NCI-H1694 (cell line): ENCODE measurements at regions not wholly inside any gene's neighbourhood (a gene's known extent, or its start where the extent isn't known, plus 50 kb on each side); places are given as distances from the start of the nearest gene placed in this dataset.

Experiments
- DNase-seq: peaks from one replicate; lab custom pipeline; 2025; lab: John Stamatoyannopoulos, UW

DNA sequence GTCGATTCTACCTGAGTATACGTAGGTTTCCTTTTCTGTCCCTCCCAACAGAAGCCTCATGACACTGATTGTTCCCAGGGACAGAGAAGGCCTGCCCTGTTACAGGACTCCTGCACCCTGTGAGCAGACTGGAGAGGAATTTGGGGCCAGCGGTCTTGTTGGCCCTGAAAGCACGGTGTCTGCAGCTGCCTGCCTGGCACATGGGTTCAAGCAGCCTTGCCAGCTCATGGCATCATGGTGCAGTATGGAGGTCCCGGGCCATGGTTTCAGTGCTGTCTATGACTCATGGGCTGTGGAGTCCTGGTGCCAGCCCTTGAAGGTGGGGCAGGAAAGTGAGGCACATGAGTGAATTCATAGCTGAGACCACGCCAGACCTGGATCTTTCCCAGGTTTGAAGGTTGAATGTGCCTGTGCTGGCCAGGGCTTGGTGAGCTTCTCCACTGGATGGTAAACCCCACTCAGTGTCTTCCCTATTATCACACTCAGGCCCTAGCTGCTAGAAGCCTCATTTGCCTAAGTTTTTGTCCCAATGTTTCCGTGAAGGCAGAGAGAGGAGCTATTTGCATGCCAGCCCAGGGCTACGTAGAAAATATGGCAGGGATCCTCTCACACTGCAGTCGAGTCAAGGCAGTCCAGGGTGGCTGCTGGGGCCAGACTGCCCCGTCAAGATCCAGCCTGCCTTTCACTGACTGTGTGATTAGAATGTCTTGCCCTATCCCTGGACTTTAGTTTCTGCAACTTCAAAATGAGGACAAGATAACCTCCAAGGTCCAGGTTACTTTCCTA lies 277.2 kb upstream of the CCL2 start:
- DNase-seq, result no peak

DNA sequence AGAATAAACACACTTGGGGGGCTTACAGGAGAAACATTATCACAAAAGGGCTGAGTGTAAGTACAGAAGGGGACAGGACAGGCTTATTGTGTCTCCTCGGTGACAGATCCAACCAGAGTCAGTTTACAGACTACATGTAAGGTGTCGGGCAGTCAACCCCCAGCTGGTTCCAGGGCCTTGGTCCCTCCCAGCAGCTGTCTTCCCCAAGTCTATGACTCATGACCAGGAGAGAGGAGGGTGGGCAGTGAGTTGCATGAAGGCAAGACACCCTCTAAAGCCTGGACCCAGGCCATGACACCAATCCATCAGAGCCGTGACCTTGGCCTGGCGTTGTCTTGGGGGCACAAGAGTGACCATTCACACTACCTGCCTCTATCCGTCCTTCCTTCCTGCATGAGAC lies 276.2 kb upstream of the CCL2 start:
- DNase-seq, result no peak

DNA sequence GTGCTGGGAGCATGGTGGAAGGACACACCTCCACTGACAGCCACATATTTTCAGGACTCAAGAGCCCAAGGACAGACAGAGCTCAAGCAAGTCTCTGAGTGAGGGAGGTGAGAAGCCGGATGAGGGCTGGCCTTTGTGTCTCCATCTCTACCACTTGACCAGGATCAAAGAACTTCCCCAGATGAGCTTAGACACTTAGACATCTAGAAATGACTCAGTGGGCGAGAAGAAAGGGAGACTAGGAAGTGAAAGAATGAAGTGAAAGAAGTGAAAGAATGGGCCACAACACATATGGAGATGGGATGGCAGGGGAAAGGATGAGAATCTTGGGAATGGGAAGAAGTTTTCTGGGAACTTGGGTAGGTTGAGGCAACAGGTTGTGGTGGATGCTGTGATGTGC lies 274.9 kb upstream of the CCL2 start:
- DNase-seq, result no peak

DNA sequence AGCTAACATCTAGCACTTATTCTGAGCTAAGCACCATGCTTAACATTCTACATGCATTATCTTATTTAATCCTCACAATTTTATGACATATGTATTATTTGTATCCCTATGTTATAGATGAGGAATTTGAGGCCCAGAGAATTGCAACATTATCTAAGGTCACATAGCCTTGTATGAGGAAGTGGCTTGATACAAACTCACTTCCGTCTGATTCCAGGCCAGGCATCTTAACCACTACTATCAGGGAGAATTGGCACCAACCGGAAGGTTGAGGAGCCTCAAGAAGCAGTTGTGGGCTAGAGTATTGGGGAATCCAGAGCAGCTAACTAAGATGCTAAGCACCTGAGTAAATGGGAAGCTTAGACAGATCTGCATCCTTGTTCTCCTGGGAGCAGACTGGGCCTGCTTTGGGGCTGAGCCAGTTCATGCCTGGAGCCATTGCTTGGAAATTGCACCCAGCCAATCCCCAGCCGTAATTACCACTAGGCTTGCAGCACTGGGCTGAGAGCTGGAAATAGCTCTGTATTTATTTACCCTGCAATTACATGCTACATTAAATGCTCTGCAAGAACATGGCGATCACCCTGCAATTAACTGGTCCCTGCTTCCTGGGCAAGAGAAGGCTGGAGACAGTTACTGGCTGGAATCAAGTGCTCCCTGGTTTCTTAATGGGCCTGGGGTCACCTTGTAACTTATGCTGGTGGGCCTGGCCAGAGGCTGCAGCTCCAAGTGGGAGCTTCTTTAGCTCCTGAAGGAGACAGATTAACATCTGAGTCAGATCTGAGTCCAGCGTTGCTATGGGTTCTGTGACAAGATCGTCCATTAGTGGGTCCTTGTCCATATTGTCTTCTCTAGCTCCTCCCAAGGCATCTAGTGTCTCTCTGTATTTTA lies 273.1 kb upstream of the CCL2 start:
- DNase-seq, result peak; percentile 89

DNA sequence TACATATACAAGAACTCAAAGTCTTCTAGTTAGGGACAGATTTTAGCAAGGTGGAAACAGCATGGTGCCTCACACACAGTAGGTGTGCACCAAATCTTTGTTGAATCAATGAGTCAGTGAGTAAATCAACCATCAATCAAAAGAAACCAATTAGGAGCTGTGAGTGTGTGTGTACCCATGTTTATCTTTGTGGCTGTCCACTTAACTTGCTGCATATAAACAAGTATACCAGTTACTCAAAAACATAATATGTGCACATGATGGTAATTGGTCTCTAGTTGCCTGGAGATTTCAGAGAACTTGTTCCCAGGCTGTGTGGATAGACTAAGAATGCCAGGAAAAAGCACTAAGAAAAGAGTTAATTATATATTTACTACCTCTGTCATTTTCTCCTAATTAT lies 272.2 kb upstream of the CCL2 start:
- no peak for DNase-seq

DNA sequence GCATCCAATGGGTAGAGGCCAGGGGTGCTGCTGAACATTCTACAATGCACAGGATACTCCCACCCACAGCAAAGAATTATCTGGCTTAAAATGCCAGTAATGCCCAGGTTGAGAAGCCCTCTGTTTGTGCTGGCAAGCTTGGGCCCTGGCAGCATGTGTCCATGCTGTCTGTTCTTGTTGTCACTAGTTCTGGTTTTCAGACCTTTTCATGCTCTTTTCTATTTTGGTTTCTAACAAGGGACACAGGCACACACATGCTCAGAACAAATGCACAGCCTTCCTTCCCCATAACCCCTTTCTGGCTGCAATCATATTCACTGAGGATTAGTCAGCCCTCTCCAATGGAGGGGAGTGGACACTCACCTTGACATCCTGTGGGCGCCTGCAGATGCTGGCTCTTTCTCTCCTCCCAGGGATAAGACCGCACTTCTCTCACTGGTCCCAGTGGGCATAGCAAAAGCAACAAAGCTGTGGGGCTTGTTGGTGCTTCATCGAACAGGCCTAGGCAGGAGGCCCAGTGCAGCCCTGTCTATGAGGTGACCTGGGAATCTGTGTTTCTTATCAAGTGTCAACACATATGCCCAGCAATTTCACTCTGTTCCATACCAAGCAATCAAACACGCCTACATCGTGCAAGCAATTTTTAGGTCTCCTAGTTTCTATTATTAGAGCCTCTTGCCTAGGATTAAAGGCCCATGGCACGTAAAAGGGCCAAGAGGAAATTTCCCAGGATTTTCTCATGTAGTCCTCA lies 271.1 kb upstream of the CCL2 start:
- peak; percentile 50 for DNase-seq

DNA sequence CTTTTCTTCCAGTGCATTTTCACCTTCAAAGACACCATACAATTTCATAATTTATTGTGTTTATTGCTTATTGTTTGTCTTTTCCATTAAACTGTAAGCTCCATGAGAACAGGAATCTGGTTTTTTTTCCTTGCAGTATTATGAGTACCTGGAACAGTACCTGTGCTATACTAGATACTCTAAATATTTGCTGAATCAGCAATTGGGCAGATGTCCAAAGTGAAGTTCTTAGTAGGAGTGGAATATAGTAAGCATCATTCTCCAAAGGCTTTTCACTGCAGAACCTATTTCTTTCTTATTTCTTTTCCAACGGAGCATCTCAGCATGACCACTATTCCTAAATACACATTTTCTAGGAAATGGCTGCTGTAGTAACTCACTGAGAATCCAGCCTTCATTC lies 269.0 kb upstream of the CCL2 start:
- DNase-seq, result no peak

DNA sequence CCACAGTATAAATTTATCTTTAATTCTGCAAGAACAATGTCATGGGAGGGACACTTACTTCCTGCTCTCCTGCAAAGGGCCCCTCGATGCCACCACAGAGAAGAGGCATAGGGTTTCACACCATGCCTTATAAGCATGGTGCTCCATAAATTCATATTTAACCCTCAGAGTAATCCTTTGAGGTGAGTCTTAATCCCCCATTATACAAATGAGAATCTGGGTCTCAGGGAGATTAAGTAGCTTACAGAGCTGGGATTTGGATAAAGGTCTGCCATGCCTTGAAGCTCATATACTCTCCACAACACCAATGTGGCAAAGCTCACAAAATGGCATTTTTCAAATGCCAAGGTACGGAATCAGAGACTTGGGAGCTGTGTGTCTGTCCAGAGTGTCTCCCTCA lies 268.5 kb upstream of the CCL2 start:
- no peak for DNase-seq

DNA sequence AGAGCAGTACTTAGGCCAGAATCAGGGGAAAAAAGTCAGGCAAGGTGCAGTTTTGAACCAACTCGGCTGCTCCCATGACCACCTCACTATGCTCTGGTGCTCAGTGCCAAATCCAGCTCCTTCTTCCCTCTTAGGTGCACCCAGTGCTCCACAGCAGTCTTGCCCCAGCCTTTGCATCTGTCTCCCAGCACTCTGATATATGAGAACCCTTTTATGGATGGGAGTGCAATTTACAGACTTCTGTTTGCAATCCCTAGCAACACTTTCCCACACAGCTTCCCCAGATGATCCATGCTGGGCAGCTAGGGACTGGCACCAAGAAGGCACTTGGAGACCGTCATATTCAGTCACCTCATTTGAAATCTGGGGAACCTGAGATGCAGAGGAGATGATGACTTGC lies 267.9 kb upstream of the CCL2 start:
- DNase-seq, result no peak

DNA sequence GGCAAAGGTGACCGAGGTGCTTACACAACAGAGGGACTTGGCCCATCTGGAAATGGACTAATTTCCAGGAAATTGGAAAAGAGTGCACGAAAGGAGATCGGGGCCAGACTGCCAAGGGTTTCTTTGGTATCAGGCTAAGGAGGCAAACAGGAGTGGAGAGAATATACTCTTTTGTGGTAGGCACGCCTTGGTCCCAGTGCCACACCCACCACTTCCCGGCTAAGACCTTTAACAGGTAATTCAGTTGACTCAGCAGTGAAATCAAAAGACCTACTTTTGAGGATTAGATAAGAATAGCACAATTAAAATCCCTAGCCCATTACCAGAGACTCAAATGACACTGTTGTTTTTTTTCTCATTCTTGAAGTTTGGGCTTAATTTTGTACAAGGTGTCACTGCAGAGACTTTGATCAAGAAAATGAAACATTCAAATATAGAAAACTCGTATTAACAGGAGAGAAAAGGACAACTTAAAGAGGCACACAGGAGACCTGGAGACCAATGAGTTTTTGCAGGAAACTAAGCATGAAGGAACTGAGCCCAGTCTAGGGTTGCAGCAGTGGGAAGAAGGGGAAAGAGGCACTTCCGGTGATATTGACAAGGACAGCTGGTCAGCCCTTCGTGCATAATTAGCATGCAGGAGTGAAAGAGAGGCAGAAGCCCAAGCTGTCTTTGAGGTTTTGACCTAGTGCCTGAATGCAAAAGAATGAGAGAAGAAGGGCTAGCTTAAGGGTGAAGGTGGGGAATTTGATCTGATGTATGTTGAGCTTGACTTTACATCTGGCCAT lies 265.5 kb upstream of the CCL2 start:
- DNase-seq, result no peak

DNA sequence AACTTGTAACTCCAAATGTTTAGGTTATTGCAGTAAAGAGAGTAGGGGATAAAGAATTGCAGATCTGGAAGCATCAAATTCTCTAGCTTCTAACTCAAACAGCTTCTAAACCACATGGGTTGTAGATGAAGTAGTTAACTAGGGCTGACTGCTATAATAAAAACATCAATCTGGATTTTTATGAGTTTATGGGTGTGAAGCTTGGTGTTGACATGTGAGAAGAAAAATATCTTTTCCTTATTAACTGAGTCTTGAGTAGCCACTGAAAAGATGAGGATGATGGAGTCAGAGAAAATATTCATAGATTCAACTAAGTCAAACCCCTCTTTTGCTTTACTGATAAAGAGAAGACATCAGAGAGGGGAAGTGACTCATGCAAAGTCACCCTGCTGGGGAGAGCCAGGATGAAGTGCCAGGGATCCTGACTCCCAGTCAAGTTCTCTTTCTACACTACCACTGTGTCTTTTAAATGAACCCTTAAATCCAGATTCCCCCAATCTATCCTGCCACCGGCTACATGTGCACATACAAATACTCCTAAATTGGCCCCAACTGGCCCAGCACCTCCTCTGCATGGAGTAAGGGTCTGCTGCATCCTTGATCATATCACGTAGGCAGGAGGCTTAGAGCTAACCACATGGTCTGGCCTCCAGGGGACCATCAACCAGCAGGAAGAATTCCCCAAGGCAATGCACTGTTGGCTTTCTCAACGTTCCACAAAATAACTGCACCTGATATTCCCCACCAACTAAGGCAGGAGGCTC lies 264.0 kb upstream of the CCL2 start:
- no peak for DNase-seq

DNA sequence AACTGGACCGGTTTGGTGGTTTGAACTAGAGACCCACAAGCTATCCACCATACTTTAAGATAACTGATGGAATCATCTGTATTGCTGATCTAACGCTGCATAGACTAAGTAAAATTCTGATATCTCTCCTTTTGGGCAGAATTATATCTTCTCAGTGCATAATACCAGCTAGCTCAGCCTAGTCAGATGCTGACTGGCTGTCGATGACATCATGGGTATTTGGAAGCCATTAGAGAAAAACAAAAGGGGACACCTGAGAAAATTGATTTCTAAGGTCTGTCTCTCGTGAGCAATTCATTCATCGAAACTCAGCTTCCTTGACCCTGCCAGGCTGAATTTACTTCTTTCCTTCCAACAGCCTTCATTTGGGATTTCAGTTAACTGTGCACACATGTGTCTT lies 263.0 kb upstream of the CCL2 start:
- no peak for DNase-seq

DNA sequence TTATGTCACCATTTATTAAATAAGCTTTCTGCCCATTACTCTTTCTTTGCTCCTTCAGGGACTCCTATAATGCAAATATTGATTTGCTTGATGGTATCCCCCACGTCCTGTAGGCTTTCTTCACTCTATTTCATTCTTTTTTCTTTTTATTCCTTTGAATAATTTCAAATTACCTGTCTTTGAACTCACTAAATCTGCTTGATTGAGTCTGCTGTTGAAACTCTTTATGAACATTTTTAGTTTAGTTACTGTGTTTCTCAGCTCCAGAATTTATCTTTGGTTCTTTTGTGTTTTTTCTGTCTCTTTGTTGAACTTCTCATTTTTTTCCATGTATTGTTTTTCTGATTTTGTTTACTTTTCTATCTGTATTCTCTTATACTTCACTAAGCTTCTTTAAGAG lies 254.4 kb upstream of the CCL2 start:
- no peak for DNase-seq

DNA sequence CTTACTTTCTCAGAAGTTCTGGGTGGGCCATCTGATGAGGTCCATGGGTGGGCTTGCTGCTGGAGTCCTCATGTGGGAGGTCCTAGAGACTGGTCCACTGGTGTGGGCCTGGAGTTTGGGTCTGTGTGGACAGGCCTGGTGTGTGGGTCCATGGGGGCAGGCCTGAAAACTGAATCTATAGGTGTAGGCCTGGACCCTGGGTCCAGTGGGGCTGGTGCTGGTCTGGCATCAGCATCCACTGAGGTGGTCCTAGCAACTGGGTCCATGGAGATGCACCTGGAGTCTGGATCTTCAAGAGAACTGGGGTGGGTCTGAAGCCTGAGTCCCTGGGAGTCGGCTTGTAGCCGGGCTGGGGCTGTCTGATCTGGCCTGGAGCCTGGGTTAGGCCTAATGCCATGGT lies 253.8 kb upstream of the CCL2 start:
- DNase-seq, result no peak

DNA sequence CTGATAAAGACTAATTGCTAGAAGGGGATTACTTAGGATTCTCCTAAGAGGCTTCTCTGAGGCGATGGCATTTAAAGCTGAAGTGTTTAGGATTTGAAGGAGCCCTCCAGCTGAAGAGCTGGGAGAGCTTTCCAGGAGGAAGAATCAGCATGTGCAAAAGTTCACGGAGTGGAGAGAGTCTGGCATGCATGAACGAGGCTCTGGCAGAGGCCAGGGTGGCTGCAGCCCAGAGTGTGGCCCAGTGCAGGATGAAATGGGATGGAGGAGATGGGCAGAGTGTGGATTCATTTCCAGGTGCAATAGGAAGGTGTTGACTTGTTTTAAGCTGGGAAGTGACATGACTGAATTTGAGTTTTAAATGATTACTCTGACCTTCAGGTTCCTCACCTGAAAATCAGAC lies 249.0 kb upstream of the CCL2 start:
- no peak for DNase-seq

DNA sequence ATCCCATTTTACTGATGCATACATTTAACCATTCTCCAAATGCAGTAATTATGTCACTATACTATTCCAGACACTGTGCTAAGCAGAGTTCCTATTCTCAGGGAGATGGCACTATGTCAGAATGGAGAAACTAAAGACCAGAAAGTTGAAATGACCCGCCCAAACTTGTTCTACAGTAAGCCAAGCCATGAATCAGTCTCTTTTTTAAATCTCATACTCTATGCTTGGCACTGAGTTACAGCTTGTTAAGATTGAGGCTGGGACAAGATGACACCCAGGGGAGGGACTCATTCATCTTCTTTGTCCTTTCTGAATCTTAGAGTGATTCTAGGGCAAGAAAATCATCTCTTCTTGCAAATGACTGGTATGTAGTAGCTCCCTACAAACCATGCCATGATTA lies 247.0 kb upstream of the CCL2 start:
- no peak for DNase-seq

DNA sequence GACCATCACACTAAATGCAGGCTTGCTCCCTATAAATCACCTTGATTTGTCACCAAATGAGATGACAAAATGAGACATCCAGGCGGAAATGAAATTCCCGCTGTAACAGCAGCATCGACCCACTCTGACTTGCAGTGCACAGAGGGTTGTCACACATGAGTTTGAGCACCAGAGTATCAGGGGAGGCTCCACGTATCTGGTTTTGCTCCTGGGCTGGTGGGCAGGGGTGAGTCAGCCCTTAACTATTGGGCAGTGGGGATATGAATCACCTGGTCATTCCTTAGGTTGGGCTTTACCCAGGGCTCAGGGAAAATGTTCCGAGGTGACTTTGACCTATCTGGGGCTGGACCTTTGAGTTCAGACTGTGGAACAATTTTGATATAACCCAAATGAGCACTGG lies 245.2 kb upstream of the CCL2 start:
- DNase-seq, result no peak

DNA sequence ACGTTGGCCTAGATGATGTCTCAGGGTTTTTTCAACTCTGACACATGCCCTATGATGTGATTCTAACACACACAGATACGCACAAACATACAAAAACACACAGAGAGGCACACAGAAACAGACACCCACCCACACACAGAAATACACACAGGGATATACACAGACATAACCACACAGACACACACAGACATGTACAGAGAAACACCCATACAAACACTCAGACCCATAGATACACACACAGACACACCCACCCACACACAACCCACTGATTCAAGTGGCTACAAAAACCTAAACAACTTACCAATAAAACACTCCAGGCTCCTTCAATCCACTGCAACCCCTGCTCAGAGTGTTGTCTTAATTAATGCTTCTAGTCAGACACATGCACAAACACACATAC lies 244.6 kb upstream of the CCL2 start:
- no peak for DNase-seq

DNA sequence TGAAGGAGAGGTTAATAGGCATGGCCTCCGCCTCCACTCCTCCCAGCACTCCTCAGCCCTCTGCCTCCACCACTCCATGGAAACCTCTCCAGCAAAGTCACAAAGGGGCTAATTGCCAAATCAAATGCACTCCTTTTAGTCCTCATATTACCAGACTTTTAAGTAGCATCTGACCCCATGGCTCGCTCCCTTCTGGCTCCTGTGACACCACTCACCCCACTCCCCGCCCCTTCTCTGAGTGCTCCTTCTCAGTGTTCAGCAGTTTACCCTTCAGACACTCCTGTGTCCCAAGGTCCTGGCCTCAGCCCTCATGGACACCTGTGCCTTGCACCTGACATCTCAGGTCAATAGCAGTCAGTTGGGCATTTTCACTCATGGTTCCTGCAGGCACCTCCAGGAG lies 243.5 kb upstream of the CCL2 start:
- DNase-seq, result no peak

DNA sequence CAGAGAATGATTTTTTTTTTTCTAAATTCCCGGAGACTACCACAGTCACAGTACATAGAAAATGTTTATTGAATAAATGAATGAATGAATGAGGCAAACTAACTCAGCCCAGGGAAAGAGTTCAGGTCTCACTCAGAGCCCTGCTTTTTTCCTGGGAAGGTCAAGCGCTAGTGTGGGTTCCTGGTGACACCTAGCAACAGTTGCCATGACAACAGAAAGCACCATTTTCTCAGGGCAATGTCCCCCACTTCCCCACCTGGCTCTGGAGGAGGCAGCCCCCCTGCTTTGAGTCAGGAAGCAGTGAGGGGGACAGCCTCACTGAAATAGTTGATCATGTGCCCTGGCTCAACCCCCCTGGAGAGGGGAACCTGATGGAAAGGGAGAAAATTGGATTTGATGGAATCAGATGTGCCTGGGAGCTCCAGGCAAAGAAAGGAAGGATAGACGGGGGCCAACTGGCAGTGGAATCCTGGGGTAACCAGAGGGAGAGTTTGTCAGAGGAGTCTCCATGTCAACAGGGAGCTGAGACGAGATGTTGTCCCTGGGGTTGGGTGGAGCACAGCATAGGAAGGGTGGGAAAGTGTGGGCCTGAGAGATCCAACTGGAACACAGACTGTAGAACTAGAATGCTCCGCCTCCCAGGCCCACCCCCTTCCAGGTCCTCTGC lies 242.2 kb upstream of the CCL2 start:
- DNase-seq, result no peak

DNA sequence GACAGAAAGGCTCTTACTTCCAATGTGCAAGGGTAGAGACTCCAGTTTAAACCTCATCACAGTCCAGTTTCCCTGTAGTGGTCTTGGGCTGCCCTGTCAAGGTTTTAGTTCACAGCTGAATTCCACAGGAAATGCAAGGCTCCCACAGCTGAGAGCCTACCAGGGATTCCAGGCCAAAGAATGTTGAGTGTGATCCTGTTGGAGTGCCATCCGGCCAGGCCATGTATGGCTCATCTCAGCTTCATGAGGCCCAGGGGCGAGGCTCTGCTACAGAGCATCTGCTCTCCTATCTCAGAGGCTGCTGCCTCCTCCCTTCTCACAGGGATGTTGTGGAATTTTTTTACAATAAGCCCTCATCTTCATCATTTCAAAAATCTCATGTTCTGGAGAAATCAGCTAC lies 239.8 kb upstream of the CCL2 start:
- DNase-seq, result no peak
